ENCODE measurements at regions not wholly inside any gene's neighbourhood (a gene's known extent, or its start where the extent isn't known, plus 50 kb on each side); places are given as distances from the start of the nearest gene placed in this dataset.
"Not testable (repeated sequence)": the region's sequence is repeated elsewhere in the genome, so short reads cannot be mapped to it uniquely, and the experiment has no call there.

GRCh38 chr1:2953688-2954285 is 67.5 kb upstream of the ACTRT2 start:
- no peak for DNase-seq

GRCh38 chr1:2955652-2956051 is 65.6 kb upstream of the ACTRT2 start:
- no peak for DNase-seq

- DNase-seq: no peak
These were observed 64.7 kb upstream of the ACTRT2 start for GRCh38 chr1:2956576-2956975.

GRCh38 chr1:2957329-2957728 is 63.9 kb upstream of the ACTRT2 start:
- no peak for DNase-seq

GRCh38 chr1:2959881-2960280 is 61.4 kb upstream of the ACTRT2 start:
- not testable (repeated sequence) for DNase-seq

GRCh38 chr1:2961081-2961480 is 60.2 kb upstream of the ACTRT2 start:
- no peak for DNase-seq

GRCh38 chr1:2961661-2962060 is 59.6 kb upstream of the ACTRT2 start:
- no peak for DNase-seq

- DNase-seq: no peak
These were observed 59.2 kb upstream of the ACTRT2 start for GRCh38 chr1:2962061-2962460.

GRCh38 chr1:2962541-2962940 is 58.7 kb upstream of the ACTRT2 start:
- DNase-seq: no peak

- DNase-seq: no peak
These were observed 58.3 kb upstream of the ACTRT2 start for GRCh38 chr1:2962946-2963345.

GRCh38 chr1:2965676-2966075 is 55.6 kb upstream of the ACTRT2 start:
- no peak for DNase-seq

GRCh38 chr1:2966449-2967328 is 54.6 kb upstream of the ACTRT2 start:
- DNase-seq: no peak

GRCh38 chr1:2967329-2967725 is 53.9 kb upstream of the ACTRT2 start:
- DNase-seq: no peak

- DNase-seq: no peak
These were observed 53.4 kb upstream of the ACTRT2 start for GRCh38 chr1:2967881-2968280.

GRCh38 chr1:2968471-2968881 is 52.8 kb upstream of the ACTRT2 start:
- DNase-seq: no peak

GRCh38 chr1:2969011-2969844 is 52.0 kb upstream of the ACTRT2 start:
- no peak for DNase-seq

GRCh38 chr1:2969845-2970291 is 51.4 kb upstream of the ACTRT2 start:
- no peak for DNase-seq

- DNase-seq: no peak
These were observed 50.8 kb upstream of the ACTRT2 start for GRCh38 chr1:2970311-2971071.

GRCh38 chr1:2971101-2971501 is 50.2 kb upstream of the ACTRT2 start:
- no peak for DNase-seq

Measured in effector CD8-positive, alpha-beta T cell (primary cell).